ENCODE measurements at regions not wholly inside any gene's neighbourhood (a gene's known extent, or its start where the extent isn't known, plus 50 kb on each side); places are given as distances from the start of the nearest gene placed in this dataset.

GRCh38 chr2:147773479-147773878, 71.3 kb upstream of the ACVR2A start:
- Histone ChIP-seq H3K4me1 (ENCODE audit: control insufficient read depth, insufficient read depth, low read length) (no peaks in the 10 kb centered on the region), H3K9me3 (ENCODE audit: control insufficient read depth, insufficient read depth, low read depth, low read length) (no peaks in the 10 kb centered on the region), H3K27ac (ENCODE audit: low read length) (no peak overlapping the region), H3K27me3 (ENCODE audit: control insufficient read depth, insufficient read depth, low read length) (no peaks in the 10 kb centered on the region), H3K4me3 (ENCODE audit: low read depth in 2 of 2, low read length in 2 of 2) (no peak overlapping the region), H3K36me3 (ENCODE audit: control insufficient read depth, insufficient read depth, low read length) (no peaks in the 10 kb centered on the region)
- ChIA-PET CTCF (no interaction called here), POLR2A (interaction anchor here (0.6 kb wide), 1 partner anchor 1822 kb away, joined by 6 read pairs; no protein-coding TSS in a partner anchor)
- intact Hi-C loops (cut with micrococcal nuclease; ENCODE audit: unreplicated experiment) (no loop called here), in situ Hi-C loops (cut with HindIII; ENCODE audit: low pct_unique_long_range_greater_than_20kb, low sequenced_read_pairs) (no loop called here)
- TF ChIP-seq REST (IDR thresholded peaks at IDR 0.05; ENCODE audit: insufficient read depth in 1 of 2, low read depth in 2 of 2, low read length in 1 of 2): no peak
- TF ChIP-seq POLR2AphosphoS5 (IDR thresholded peaks at IDR 0.05; ENCODE audit: low read depth, low read length): no peak
- no peak for TF ChIP-seq TCF7L2 (IDR thresholded peaks at IDR 0.05; ENCODE audit: low read depth, low read length)
- TF ChIP-seq SIN3A (IDR thresholded peaks at IDR 0.05; ENCODE audit: borderline replicate concordance, insufficient read depth, low read depth, low read length): no peak
- no peak for TF ChIP-seq CTCF (IDR thresholded peaks at IDR 0.05)
- no peak for ATAC-seq
- no TSS peak for BruUV-seq (replicated peaks)
- DNase-seq (ENCODE audit: low read depth, low spot score): no peak

- intact Hi-C loops (cut with micrococcal nuclease; ENCODE audit: unreplicated experiment) (no loop called here), in situ Hi-C loops (cut with HindIII; ENCODE audit: low pct_unique_long_range_greater_than_20kb, low sequenced_read_pairs) (no loop called here)
- DNase-seq (ENCODE audit: low read depth, low spot score): no peak
- BruUV-seq (replicated peaks): no TSS peak
- no peak overlapping the region for H3K27ac ChIP-seq (ENCODE audit: low read length)
- CTCF ChIA-PET: no interaction called here
- no peak overlapping the region for H3K4me3 ChIP-seq (ENCODE audit: low read depth in 2 of 2, low read length in 2 of 2)
- ATAC-seq: no peak
- TF ChIP-seq SIN3A (IDR thresholded peaks at IDR 0.05; ENCODE audit: borderline replicate concordance, insufficient read depth, low read depth, low read length) (no peak), TCF7L2 (IDR thresholded peaks at IDR 0.05; ENCODE audit: low read depth, low read length) (no peak), POLR2AphosphoS5 (IDR thresholded peaks at IDR 0.05; ENCODE audit: low read depth, low read length) (no peak), CTCF (IDR thresholded peaks at IDR 0.05) (no peak), REST (IDR thresholded peaks at IDR 0.05; ENCODE audit: insufficient read depth in 1 of 2, low read depth in 2 of 2, low read length in 1 of 2) (no peak)
- no peaks in the 10 kb centered on the region for H3K27me3 ChIP-seq (ENCODE audit: control insufficient read depth, insufficient read depth, low read length)
- H3K4me1 ChIP-seq (ENCODE audit: control insufficient read depth, insufficient read depth, low read length): no peaks in the 10 kb centered on the region
- POLR2A ChIA-PET: interaction anchor here (0.6 kb wide), 1 partner anchor 1821 kb away, joined by 6 read pairs; no protein-coding TSS in a partner anchor
- no peaks in the 10 kb centered on the region for H3K36me3 ChIP-seq (ENCODE audit: control insufficient read depth, insufficient read depth, low read length)
- no peaks in the 10 kb centered on the region for H3K9me3 ChIP-seq (ENCODE audit: control insufficient read depth, insufficient read depth, low read depth, low read length)
Measured at GRCh38 chr2:147772781-147773180, 72.0 kb upstream of the ACVR2A start.
